Heart left ventricle (tissue), 13 donors: ENCODE measurements at regions not wholly inside any gene's neighbourhood (a gene's known extent, or its start where the extent isn't known, plus 50 kb on each side); places are given as distances from the start of the nearest gene placed in this dataset.

Experiments used
- CTCF ChIP-seq, 12 donors: fragments of 200-600 bp; sonication (generic) in 4 of 12; IDR thresholded peaks; one replicate each; pipeline versions ENCODE4 v1.5.0 to v1.8.0; 2018 to 2022; ENCODE audit warnings: antibody characterized with exemption in 12 of 12, mild to moderate bottlenecking in 5 of 12
- POLR2A ChIP-seq, 2 donors: fragments of 450-650 bp; IDR thresholded peaks; one replicate each; pipeline ENCODE4 v1.6.1; 2017; ENCODE audit warnings: antibody characterized with exemption in 2 of 2, mild to moderate bottlenecking in 2 of 2, moderate library complexity in 2 of 2
- donor health status: ischemic (EF 13 %, LVEDD 7.1; RV severe dilation, severe dysfunction).
- donor health status: DM: no; HTN: yes; CAD: no.
- donor health status: DM: no; HTN: no; CAD: no.
- donor health status: ischemic (EF 25% LVEDD 6.9; RV normal size, moderate dysfunction).
- donor health status: ischemic (EF 25% LVEDD 5.7; RV mildly dilated, moderate dysfunction).
- donor health status: ischemic (EF 35%, LVEDD 5.7; RV mildly dilated, moderate dysfunction).
- donor health status: nonischemic (EF 11% LVEDD 7.7; RV severe dilation, severe dysfunction).
- donor health status: DM: yes; HTN: yes; CAD: no.
- donor health status: PGD.
- donor health status: ischemic (EF 29% LVEDD 5.4; RV normal size, mild dysfunction).
- donor health status: nonischemic (EF 23%, LVEDD 6.1; RV moderate dilation, normal function).

GRCh38 chr7:155219947-155220769 is 77.5 kb upstream of the INSIG1 start:
- TF ChIP-seq CTCF (IDR thresholded peaks at IDR 0.05), result no peak
- TF ChIP-seq POLR2A (IDR thresholded peaks at IDR 0.05), result no peak
